NCI-H526 (cell line): ENCODE measurements at regions not wholly inside any gene's neighbourhood (a gene's known extent, or its start where the extent isn't known, plus 50 kb on each side); places are given as distances from the start of the nearest gene placed in this dataset.

Experiments
- DNase-seq, 2 experiments: peaks; one replicate each; lab custom pipeline; 2025; lab: John Stamatoyannopoulos, UW

DNA sequence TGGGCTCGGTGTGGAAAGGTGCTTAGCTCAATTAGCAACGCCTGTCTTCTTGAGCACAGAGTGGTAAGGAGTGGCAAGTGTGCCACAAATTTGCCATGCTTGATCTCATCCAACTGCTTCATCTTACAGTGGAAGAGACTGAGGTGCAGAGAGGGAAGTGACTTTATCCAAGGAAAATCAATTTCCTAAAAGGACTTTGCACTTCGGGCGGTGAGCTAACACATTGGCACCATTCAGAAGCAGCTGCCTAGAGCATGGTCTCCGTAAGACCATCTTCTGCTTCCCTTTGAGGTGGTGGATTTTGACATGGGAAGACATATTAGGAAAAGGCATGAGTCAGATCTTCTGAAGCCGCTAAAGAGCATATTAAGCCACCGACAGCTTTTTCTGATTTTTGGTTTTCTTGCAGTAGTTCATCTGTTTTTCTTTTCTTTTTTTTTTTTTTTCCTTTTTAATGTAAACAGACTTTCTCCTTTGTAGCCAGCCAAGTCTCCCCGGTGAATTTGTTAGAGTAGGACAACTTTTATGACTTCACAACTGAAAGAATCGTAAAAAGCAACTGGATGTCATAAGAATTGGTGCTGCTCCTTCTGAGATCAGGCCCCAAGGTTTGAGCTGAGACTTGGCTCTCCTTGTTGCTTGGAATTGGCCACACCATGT, 273.2 kb downstream of the CDC5L start:
- no peak for DNase-seq

DNA sequence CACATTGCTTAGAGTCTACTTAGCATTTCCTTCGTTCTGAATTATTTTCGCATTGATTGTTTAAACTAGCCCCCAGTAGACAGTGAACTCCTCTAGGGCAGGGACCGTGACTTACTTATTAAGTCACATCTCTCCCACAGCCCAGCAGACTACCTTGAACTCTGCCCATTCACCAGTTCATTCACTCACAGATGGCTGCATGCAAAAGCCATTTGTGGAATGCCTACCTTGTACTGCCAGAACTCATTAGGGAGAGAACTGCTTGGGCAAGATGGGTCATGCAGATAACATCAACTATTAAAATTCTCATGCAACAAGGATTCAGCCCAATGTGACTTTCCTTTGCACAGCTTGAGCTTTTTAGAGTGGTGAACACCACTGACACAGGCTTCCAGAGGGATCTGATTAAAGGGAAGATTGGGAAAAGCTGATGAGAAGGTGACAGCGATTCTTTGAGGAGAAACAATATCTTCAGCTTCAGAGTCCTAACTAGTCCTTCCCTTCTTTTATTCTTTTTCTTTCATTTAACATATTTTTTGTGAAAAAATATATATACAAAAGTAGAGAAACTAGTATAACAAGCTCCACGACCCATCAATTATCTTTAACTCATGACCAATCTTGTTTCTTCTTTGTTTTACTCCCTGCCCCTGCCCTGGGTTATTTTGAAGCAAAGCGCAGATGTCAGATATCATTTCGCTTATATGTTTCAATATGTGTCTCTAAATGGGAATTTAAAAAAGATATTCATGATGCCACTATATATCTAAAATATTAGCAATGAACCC, 273.9 kb downstream of the CDC5L start:
- peak; percentile 62 to 65 for DNase-seq

DNA sequence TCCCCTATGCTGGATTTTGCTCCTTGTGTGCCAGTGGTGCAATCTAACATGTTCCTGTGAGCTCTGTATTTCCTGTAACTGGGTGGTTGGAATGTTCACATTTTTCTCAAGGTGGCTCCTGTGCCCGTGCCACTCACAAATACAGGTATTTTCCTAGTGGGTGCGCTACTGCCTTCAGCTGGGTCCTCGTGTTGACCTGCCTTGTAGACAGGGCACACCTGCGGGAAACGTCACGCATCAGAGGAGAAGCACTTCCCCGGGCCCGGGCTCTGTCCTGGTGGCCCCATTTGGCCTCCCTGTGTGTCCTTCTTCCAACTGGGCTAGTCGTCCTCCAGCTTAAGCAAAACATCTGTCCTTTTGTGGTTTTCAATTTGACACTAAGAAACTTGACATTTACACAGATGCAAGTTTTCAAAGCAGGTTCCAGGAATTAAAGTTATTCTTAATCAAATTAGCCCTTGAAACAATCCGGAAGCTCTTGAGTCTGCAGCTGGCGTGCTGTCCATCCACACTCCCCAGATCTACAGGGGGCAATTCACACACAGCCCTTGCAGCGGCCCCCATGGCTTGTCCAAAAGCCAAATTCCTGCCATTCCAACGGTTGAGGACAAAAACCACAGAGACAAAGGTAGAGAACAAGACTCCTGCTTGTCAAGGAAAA, 275.1 kb downstream of the CDC5L start:
- peak; percentile 41 to 77 for DNase-seq

DNA sequence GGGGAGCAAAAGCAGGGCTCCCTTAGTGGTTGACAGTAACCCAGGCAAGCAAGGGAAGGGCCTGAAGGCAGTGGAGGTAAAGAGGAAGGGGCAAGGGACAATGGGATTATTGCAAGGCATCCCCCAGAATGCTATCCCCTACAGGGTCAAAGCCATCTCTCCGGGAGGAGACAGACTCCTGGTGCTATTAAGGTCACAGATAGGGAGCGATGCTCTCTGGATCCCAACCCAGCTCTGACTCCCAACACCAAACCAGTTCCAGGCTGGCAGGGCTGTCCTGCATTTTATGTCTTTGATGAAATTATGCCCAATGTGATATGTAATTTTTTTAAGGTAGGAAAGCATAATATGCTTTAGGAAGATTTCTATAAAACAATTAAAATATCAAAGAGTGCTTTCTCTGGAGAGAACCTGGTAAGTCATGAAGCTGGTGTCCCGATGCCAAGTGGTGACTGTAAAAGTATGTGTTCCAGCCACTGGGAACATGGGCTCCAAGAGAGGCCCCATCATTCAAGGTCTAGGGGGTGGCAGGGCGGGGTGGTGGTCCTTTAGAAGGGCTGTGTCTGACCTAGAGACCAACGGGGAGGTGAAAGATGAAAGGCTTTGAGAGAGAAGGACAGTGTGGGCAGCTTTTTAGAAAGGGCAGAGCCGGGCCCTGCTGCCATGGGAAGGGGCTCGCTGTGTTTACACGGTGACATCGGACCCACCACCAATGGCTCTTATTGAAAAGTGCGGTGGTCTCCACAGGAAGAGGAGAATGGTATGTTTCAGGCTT, 276.5 kb downstream of the CDC5L start:
- DNase-seq: no peak

DNA sequence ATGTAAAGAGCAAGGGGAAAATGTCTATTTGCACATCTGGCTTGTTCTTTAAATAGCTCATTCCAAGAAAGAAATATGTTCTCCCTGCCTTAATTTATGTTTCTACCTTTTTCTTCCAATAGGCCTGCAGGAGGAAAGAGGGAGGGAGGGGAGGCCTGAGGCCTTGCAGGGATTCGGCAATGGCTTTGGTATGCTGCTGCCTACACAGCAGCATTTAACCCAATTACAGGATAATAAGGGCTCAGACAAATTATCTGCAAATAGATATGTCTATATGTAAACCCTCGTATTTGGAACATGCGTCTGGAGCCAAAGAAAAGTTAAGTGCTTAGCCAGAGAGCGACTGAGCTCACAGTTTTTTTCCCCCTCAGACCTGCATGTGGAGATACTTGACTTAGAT, 277.2 kb downstream of the CDC5L start:
- no peak for DNase-seq

DNA sequence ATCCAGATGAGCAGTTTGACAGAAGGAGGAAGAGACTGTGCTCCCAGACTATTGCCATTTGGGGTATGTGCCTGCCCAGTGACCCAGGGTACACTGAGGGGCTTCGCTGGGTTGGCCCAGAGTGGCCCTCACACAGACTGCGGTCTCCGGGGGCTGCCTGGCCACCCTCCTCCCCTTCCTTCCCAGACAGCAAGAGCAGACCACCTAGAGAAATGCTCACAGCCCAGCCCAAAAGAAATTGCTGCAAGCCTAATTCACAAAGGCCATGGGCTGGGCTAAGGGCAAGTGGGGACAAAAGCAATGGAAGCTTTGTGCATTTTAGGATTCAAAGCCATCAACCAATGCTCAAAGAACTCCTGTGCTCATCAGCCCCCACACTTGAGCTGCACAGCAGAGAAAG, 277.6 kb downstream of the CDC5L start:
- no peak for DNase-seq

DNA sequence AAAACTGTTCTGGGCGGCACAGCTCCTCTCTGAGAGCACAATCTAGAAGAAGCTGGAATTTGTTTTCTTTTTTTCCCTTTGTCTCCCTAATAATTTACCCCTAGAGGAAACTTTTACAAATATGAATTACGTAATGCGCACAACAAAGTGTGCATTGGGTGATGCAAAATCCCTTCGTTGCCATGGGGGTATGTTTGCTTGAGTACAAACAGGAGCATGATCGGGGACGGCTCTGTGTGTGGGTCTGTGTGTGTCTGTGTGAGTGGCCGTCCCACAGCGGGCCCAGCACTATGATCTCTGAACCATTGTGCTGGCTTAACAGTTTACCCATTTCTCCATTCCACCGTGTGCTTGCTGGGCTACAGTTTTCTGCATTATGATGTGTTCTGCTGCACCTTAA, 278.2 kb downstream of the CDC5L start:
- no peak for DNase-seq

DNA sequence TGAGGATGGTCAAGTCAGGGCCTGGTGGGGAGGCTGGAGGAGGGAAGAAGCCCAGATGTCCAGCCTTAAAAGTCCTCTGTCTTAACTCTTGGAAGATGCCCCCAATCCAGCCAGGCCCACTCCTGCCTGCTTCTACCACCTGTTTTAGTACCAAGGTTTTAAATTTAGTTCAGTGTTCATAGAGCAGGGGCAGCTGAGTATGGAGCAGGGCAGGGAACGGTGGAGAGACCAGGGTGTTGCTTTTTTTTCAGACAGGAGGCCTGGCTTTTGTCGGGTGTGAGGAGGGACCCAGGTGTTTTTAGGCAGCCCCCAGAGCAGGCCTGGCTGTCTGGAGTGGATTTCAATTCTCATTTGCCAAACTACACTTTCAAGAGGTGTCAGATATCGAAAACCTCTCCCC, 278.8 kb downstream of the CDC5L start:
- no peak for DNase-seq

DNA sequence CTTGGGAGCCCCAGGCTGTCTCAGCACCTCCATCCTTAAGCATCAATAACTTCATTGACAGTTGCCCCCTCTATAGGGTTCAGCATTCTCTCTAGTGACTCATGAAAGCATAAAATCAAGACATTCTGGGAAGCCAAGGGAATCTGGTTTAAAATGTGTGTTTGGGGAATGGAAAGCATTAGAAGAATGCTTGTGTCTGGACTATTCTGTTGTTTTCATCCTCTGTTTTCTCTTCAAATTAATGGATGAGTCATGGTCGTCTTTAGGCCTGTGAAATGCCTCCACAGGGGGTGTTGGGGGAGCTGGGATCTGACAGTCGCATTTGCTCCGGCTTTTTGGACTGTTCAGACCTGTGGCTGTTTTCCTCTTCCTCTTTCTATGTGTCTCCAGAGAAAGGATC, 279.7 kb downstream of the CDC5L start:
- DNase-seq: no peak

DNA sequence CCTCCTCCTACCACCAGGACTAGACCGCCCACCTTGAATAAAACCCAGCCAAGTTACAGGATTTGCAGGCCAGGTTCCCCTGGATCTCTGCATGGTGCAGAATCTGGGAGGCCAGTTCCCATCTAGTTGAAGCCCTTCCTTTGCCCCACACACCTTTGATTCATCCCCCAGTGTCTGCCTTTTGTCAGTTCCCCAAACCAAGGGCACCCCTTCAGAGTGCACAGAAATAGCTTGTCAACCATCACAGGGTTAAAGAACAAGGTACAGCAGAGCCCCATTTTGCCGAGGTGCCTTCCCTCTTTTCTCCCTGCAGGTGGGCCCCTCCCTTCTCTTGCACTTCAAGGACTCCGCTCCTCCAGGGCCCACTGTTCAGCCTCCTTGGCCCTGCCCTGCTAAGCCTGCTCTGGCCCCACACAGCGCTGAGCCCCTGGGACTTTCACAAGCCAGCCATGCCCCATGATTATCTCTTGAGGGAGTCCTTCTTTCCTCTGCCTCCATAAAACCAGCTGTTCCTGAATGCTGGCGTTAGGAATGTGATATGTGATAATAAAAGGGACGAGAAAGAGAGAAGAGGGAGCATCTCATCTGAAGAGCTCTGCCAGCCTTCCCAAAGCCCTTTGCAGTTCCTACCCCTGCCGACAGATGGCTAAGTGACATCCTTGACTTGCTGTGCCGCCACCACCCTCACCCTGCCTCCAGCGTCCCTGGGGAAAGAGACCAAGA, 280.3 kb downstream of the CDC5L start:
- DNase-seq: no peak

DNA sequence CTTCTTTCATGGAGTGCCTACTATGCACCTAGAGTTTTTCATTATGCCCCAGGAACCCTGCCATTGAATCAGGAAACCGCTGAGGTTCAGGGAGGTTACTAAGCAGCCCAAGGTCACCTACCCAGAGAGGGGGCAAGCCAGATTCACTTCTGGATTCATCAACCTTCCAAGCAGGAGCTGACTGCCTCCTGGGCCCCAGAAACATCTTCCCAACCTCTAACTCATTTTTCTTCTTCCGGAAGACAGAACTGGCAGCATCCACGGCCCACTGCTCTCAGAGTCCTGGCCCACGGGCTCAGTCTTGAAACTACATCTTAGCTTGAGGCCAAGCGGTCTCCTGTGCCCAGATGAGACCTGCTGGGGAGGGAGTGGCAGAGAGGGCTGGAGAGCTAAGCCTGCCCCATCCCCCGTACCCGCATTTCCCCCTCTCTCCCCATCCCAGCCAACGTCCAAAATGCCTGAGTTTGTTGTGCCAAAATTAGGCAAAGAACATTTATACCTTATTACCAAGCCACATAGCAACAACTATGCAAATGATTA, 281.0 kb downstream of the CDC5L start:
- no peak for DNase-seq

DNA sequence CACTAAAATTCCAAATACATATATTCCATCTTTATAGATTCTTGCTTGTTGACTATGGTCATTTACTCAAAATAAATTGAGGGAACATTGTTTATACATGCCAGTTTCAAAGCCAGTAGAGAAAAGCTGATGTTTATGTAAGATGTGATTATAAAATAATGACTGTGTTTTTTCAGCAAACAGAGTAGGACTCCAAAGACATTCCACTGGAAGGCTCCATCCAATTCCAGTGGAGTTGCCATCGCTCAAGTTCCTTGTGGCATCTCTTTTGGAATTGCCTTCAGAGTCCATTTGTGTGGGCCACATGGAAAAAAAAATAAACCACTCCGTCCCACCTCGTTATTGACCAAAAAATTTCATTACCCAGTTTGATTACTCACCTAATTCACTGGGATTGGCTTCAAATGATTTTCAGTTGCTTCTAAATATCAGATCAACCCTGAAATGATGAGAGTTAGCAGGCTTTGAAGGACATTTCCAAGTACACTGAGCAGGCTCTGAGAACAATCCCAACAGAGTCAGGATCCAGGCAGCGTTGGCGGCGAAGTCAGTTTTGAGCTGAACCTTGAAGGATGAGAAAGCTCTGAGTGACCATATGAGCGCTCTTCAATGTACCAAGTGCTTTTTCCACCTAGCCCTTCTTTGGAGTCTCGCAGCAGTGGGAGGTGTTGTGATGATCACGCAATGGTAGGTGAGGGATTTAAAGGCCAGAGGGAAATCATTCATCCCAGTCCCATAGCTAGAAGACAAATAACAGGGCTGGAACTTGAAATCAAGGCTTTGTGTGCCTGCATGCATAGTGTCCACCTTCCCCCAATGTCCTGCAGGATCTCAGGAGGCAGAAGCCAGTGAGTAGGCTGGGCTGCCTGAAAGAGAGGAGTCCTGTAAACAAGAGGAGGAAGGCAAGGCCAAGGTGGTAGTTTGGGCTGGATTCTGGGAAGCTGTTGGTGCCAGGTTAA, 281.7 kb downstream of the CDC5L start:
- DNase-seq: no peak

DNA sequence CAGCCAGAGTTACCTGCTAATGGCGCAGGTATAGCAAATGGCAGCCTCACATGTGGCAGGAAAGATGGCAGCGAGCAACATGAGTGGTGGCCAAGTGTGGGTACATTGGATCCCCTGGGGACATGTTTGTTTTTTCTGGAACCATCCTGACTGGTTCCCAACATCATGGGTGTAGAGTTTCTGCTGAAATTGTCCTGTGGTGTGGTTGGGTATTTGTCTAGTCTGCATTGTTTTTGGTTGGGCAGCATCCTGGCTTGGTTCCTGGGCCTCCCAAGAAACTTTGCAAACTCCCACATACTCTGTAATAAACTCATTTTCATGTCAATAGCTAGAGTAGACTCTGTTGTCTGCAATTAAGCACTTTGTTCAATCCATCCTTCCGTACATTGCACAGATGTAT, 282.6 kb downstream of the CDC5L start:
- DNase-seq: no peak

DNA sequence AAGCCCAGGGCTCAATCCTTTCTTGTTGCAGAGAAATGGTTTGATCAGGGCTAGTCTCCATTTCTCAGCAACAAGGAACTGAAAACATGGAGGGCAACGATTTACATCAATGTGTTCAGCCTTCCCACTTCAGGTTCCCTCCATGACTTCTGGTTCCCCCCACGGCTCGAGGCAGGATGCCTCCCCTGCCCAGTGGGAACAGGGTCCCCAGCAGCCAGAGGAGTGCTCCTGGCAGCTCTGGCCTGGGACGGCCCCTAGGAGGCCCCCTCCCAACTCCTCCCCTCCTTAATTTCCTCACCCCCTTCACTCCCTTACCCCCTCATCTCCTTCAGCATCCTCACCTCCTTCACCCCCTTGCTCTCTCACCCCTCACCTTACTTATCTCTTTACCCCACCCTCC, 283.8 kb downstream of the CDC5L start:
- DNase-seq: no peak

DNA sequence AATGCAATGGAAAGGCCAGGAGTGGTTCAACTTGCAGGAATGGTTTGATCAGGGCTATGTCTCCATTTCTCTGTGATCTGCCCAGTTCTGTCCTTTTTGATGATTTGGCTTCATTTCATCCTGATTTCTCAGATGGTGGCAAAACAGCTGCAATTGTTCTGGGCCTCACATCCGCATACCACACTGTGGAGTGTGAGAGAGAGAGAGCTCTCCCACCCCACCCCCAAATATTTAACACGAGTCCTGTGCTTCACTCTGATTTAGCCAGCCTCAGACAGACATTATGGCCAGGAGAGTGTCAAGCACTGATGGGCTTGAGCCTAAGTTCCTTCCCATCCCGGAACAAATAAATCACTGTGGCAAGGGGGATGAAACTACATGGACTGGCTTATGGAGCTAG, 284.6 kb downstream of the CDC5L start:
- no peak for DNase-seq

DNA sequence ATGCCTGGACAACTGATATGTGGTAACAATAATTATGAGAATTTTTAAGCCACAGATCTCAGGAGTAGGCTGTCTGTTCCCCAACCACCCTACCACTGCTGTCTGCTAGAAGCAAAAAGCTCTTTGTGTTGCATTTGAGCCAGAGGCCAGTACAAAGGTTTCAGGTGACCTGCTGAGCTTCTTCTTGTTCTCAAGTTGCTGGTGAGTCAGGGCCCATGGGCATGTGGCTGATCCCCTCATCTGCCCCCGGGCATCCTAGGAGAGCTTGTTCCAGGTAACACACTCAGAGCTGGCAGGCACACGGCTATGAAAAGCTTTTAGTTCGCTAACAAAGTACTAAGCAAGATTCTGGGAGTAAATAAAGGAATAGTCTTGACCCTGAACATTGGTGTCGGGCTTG, 285.3 kb downstream of the CDC5L start:
- DNase-seq: no peak

DNA sequence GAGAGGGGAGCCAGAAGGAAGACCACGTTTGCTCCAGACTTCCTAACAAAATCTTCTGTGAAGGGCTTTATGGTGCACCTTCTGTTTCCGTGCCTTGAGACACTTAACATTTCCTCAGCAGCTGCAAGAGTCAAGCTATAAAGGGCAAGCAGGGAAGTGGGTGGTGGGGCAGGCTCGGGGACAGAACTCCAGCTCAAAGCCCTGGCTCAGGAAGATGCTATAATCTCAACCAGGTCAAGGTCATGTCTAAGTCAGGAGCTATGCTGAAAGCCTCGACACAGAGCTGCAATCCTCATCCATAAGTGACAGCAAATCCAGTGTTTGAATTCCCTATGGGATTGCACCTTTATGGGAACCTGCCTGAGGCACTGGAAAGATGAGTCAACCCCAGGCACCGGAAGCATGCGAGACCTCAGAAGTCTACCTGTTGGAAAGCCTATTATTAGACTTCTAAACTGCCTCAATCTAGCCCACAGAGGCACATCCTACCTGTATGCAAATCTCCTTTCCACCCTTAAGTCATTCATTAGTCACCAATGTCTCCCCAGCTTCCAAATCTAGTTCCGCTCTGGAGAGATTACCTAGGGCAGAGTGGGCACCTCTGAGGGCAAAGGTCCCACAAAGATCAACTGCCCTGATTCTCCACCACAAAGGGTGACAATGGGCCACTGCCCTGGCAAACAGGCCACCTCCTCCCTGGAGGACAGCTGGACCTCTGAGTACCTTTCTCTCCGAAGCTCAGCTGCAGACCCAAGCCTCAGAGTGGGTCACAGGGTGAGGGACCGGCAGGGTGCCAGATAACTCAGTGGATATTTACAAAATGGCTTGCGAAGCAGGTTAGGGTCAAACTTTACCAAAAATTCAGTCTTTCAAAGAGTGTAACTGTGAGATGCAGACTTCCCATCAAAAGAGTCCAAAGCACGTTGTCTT, 287.0 kb downstream of the CDC5L start:
- DNase-seq: peak; percentile 62 to 77

DNA sequence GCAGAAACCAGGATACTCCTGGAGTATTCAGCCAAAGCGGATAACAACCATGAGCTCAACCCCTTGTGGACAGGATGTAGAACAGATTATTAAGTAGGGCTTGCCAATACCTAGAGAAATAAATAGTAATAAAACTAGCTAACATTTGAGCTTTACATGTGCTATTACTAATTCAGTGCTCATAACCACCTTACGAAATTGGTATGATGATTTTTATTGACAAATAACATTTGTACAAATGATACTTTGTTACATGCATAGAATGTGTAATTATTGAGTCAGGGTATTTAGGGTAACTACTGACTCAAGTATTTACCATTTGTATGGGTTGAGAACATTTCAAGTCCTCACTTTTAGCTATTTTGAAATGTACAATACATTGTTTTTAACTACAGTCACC, 287.9 kb downstream of the CDC5L start:
- DNase-seq: no peak

DNA sequence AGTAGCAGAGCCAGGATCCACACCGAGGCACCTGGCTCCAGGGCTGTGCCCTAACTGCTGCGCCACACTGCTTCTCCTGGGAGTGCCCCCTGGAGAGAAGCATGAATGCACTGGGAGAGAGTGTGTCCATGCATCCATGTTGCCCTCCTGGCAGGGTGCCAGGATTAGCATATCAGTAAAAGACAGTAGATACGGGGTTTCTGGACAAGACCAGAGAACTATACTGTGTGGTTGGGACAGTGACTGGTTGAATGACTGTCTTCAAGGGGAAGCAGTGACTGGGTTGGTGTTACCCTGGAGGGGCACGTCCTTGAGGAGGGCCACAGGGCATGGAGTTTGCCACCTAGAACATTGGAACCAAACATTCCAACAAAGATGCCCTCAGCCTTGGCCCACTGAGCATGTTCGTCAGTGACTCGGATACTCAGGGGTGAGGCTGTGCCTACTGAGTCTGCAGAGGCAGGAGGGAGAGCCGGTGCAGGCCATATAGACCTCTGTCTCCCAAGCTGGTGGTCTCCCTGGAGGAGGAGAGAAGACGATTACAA, 288.8 kb downstream of the CDC5L start:
- no peak for DNase-seq
